Pulmonary artery endothelial cell (primary cell): ENCODE measurements at regions not wholly inside any gene's neighbourhood (a gene's known extent, or its start where the extent isn't known, plus 50 kb on each side); places are given as distances from the start of the nearest gene placed in this dataset.

ENCODE experiments used
- DNase-seq: peaks from one replicate; pipeline ENCODE4 v3.0.0-alpha.2; 2011; ENCODE audit warnings: low read depth, low spot score

GRCh38 chr20:58019027-58019849 lies 209.2 kb downstream of the ANKRD60 start:
- DNase-seq = no peak

GRCh38 chr20:58018590-58018989 lies 209.9 kb downstream of the ANKRD60 start:
- DNase-seq = no peak

- DNase-seq = no peak
These were observed 210.4 kb downstream of the ANKRD60 start for GRCh38 chr20:58017970-58018530.

GRCh38 chr20:58017231-58017969 lies 211.1 kb downstream of the ANKRD60 start:
- no peak for DNase-seq

- no peak for DNase-seq
These were observed 211.7 kb downstream of the ANKRD60 start for GRCh38 chr20:58016779-58017178.

- DNase-seq = no peak
These were observed 213.7 kb downstream of the ANKRD60 start for GRCh38 chr20:58014628-58015315.

GRCh38 chr20:58012731-58013510 lies 215.5 kb downstream of the ANKRD60 start:
- DNase-seq = no peak

GRCh38 chr20:58011947-58012610 lies 216.4 kb downstream of the ANKRD60 start:
- DNase-seq = no peak

GRCh38 chr20:58011106-58011946 lies 217.1 kb downstream of the ANKRD60 start:
- DNase-seq = no peak

GRCh38 chr20:58010666-58011065 lies 217.8 kb downstream of the ANKRD60 start:
- DNase-seq = no peak

- DNase-seq = no peak
These were observed 218.3 kb downstream of the ANKRD60 start for GRCh38 chr20:58010186-58010585.

GRCh38 chr20:58008866-58009265 lies 219.6 kb downstream of the ANKRD60 start:
- DNase-seq = no peak

GRCh38 chr20:58008413-58008812 lies 220.0 kb downstream of the ANKRD60 start:
- no peak for DNase-seq

GRCh38 chr20:58007947-58008346 lies 220.5 kb downstream of the ANKRD60 start:
- no peak for DNase-seq

GRCh38 chr20:58006346-58007316 lies 221.8 kb downstream of the ANKRD60 start:
- DNase-seq = no peak

- no peak for DNase-seq
These were observed 222.7 kb downstream of the ANKRD60 start for GRCh38 chr20:58005581-58006345.

GRCh38 chr20:58004900-58005299 lies 223.6 kb downstream of the ANKRD60 start:
- DNase-seq = no peak

GRCh38 chr20:58004146-58004545 lies 224.3 kb downstream of the ANKRD60 start:
- DNase-seq = no peak
